Body of pancreas (tissue), 4 donors: ENCODE measurements at regions not wholly inside any gene's neighbourhood (a gene's known extent, or its start where the extent isn't known, plus 50 kb on each side); places are given as distances from the start of the nearest gene placed in this dataset.

Experiments
- ATAC-seq: fragments of 150-250 bp; one replicate; pipeline ENCODE4 v1.9.1; 2016
- DNase-seq, 4 donors: peaks; one replicate each; pipeline ENCODE4 v3.0.0-alpha.2; 2019
- H3K27ac ChIP-seq, 4 donors: fragments of 200-600 bp; sonication (generic); 1 replicate in 3 of 4; 2 replicates in 1 of 4; pipeline versions ENCODE4 v1.5.1 to v1.6.1; 2016 to 2019; ENCODE audit warnings: mild to moderate bottlenecking in 1 of 4, mixed read lengths in 1 of 4, moderate library complexity in 1 of 4
- H3K27me3 ChIP-seq, 2 donors: fragments of 200-600 bp; sonication (generic); one replicate each; pipeline ENCODE4 v1.6.0; 2016; ENCODE audit warnings: mild to moderate bottlenecking in 1 of 2
- H3K36me3 ChIP-seq, 2 donors: fragments of 200-600 bp; sonication (generic); replicated peaks in 1 of 2; 2 replicates each; pipeline ENCODE4 v1.5.1; 2016; ENCODE audit warnings: low read depth in 2 of 2; ENCODE audit not compliant: insufficient read depth in 1 of 2
- H3K4me1 ChIP-seq: fragments of 200-600 bp; sonication (generic); one replicate; pipeline ENCODE4 v1.6.0; 2016
- H3K4me3 ChIP-seq, 2 donors: fragments of 200-600 bp; sonication (generic); 1 replicate in 1 of 2; 2 replicates in 1 of 2; pipeline ENCODE4 v1.5.1; 2016 to 2019
- H3K9me3 ChIP-seq, 3 donors: fragments of 200-600 bp; sonication (generic); 1 replicate in 2 of 3; 2 replicates in 1 of 3; pipeline ENCODE4 v1.5.1; 2016
- POLR2A ChIP-seq, 3 donors: fragments of 450-650 bp; IDR thresholded peaks; one replicate each; pipeline ENCODE4 v1.6.1; 2016; ENCODE audit warnings: antibody characterized with exemption in 3 of 3, mild to moderate bottlenecking in 2 of 3
- WGBS, 2 donors: methylation state at CpG; one replicate each; pipeline ENCODE4 v1.1.5; 2017; 5-methylcytosine and 5-hydroxymethylcytosine counted together
- intact Hi-C: fragments of 100-400 bp; cut with DNase I; formaldehyde crosslinking; loops from one replicate; pipeline ENCODE4 v1.15.1; 2023
- TF ChIP-seq, protein P1 (sequence below), 7 experiments: fragments of 450-650 bp in 4 of 7; fragments of 200-600 bp in 3 of 7; sonication (generic) in 3 of 7; IDR thresholded peaks; one replicate each; pipeline ENCODE4 v1.5.1; 2016 to 2019; ENCODE audit warnings: antibody characterized with exemption in 7 of 7

DNA sequence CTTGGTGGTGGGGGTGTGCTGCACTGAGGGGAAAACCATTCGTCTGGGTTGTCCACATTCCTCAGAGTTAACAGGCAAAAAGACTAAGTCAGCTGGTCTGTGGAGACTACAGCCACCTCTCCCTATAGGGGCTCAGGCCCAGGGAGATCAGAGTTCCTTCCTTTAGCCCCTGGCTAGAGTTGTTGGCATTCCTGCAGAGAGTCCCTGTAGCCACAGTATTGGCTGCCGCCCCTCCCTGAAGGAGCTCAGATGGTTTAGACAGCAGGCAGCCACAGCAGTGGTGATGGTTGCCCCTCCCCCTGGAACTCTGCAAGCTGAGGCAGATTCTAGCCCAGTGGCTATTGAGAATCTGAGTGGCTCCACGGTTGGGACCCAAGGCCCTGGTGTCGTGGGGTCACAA lies 1072.5 kb upstream of the ATXN7L3B start:
- intact Hi-C loops = no loop called here
- TF ChIP-seq POLR2A (IDR thresholded peaks at IDR 0.05) = no peak
- TF ChIP-seq, protein P1, sequence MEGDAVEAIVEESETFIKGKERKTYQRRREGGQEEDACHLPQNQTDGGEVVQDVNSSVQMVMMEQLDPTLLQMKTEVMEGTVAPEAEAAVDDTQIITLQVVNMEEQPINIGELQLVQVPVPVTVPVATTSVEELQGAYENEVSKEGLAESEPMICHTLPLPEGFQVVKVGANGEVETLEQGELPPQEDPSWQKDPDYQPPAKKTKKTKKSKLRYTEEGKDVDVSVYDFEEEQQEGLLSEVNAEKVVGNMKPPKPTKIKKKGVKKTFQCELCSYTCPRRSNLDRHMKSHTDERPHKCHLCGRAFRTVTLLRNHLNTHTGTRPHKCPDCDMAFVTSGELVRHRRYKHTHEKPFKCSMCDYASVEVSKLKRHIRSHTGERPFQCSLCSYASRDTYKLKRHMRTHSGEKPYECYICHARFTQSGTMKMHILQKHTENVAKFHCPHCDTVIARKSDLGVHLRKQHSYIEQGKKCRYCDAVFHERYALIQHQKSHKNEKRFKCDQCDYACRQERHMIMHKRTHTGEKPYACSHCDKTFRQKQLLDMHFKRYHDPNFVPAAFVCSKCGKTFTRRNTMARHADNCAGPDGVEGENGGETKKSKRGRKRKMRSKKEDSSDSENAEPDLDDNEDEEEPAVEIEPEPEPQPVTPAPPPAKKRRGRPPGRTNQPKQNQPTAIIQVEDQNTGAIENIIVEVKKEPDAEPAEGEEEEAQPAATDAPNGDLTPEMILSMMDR (IDR thresholded peaks at IDR 0.05) = no peak
- H3K27me3 ChIP-seq = no peaks in the 10 kb centered on the region
- H3K9me3 ChIP-seq = no peaks in the 10 kb centered on the region
- DNase-seq (no peak), ATAC-seq (no peak)
- 11 to 45% methylated on average over 1 to 4 of the region's 4 CpGs for WGBS, 2 donors
- no peak overlapping the region for H3K27ac ChIP-seq
- no peaks in the 10 kb centered on the region for H3K4me1 ChIP-seq
- H3K36me3 ChIP-seq = no peaks in the 10 kb centered on the region
- no peak overlapping the region for H3K4me3 ChIP-seq

GRCh38 chr12:73486256-73486655 lies 1051.4 kb upstream of the ATXN7L3B start:
- intact Hi-C loops = no loop called here
- H3K27ac ChIP-seq = no peak overlapping the region
- DNase-seq = no peak
- H3K4me1 ChIP-seq = no peaks in the 10 kb centered on the region
- no peaks in the 10 kb centered on the region for H3K9me3 ChIP-seq
- no peak overlapping the region for H3K4me3 ChIP-seq
- H3K36me3 ChIP-seq = no peaks in the 10 kb centered on the region
- H3K27me3 ChIP-seq = no peaks in the 10 kb centered on the region
- ATAC-seq = no peak
- TF ChIP-seq, protein P1 (IDR thresholded peaks at IDR 0.05) = no peak
- no peak for TF ChIP-seq POLR2A (IDR thresholded peaks at IDR 0.05)

GRCh38 chr12:73506611-73507010 lies 1031.0 kb upstream of the ATXN7L3B start:
- H3K4me1 ChIP-seq = no peaks in the 10 kb centered on the region
- ATAC-seq (no peak), DNase-seq (no peak)
- H3K27me3 ChIP-seq = no peaks in the 10 kb centered on the region
- TF ChIP-seq POLR2A (IDR thresholded peaks at IDR 0.05) = no peak
- TF ChIP-seq, protein P1 (IDR thresholded peaks at IDR 0.05) = no peak
- no peaks in the 10 kb centered on the region for H3K36me3 ChIP-seq
- no peak overlapping the region for H3K27ac ChIP-seq
- intact Hi-C loops = no loop called here
- H3K9me3 ChIP-seq = no peaks in the 10 kb centered on the region
- 58 to 65% methylated on average over 1 of the region's 1 CpG for WGBS, 2 donors
- no peak overlapping the region for H3K4me3 ChIP-seq

DNA sequence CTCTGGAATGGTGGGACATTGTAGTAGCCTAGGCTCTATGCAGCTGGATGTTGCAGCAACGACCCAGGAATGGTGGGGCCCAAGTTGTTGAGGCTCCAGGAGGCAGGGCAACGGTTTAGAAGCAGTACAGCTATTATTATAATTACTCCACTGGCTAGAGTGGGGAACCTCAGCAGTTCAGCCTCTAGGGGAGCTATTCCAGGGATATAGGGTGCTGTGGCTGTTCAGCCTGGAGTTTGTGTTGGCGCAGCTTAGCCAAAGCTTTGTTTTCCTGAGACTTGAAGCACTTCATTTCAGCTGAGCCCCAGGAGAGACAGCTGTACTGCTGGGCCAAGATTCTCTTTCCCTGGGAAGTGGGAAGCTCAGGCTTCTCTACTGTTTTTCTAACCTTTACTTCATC lies 1023.0 kb upstream of the ATXN7L3B start:
- intact Hi-C loops = no loop called here
- Histone ChIP-seq H3K27me3 (no peaks in the 10 kb centered on the region), H3K9me3 (no peaks in the 10 kb centered on the region), H3K27ac (no peak overlapping the region), H3K36me3 (no peaks in the 10 kb centered on the region), H3K4me1 (no peaks in the 10 kb centered on the region), H3K4me3 (no peak overlapping the region)
- 71 to 87% methylated on average over 3 of the region's 3 CpGs for WGBS, 2 donors
- ATAC-seq (no peak), DNase-seq (no peak)
- TF ChIP-seq, protein P1 (IDR thresholded peaks at IDR 0.05) = no peak

DNA sequence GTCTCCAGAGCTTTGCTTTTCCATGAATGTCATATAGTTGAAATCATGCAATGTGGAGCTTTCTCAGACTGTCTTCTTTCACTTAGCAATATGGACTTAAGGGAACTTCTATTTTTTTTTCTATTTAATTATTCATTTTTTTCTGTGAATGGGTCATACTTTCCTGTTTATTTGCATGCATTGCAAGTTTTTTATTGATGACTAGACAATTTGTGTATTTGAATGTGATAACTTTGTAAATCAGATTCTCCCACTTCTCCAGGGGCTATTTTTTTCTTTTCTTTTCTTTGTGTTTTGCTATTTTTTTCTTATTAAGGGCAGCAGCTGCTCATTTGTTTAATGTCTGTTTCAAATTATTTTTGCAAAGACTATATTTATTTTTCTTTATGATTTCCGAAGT lies 1019.8 kb upstream of the ATXN7L3B start:
- intact Hi-C loops = no loop called here
- Histone ChIP-seq H3K36me3 (no peaks in the 10 kb centered on the region), H3K4me3 (no peak overlapping the region), H3K27ac (no peak overlapping the region), H3K9me3 (peaks cover 0 to 6% (median 0%) of the 10 kb centered on the region in 3 donors), H3K27me3 (no peaks in the 10 kb centered on the region), H3K4me1 (no peaks in the 10 kb centered on the region)
- TF ChIP-seq, protein P1 (IDR thresholded peaks at IDR 0.05) = no peak
- no peak for TF ChIP-seq POLR2A (IDR thresholded peaks at IDR 0.05)
- 0% methylated on average over 1 of the region's 1 CpG for WGBS, 2 donors
- ATAC-seq = no peak
- no peak for DNase-seq
